Stimulated activated CD4-positive, alpha-beta T cell treated with anti-CD3 and anti-CD28 coated beads, TNF-alpha, amount 100 ng/mL, for 24 hours (primary cell): ENCODE measurements at regions not wholly inside any gene's neighbourhood (a gene's known extent, or its start where the extent isn't known, plus 50 kb on each side); places are given as distances from the start of the nearest gene placed in this dataset.
A peak's percentile ranks its signal among the peaks of the same experiment; 100 is the strongest.
"Not testable (repeated sequence)": the region's sequence is repeated elsewhere in the genome, so short reads cannot be mapped to it uniquely, and the experiment has no call there.

ENCODE experiments used
- DNase-seq, 3 experiments: peaks; one replicate each; pipeline ENCODE4 v3.0.0-alpha.2; 2020; ENCODE audit warnings: low read depth in 3 of 3

DNA sequence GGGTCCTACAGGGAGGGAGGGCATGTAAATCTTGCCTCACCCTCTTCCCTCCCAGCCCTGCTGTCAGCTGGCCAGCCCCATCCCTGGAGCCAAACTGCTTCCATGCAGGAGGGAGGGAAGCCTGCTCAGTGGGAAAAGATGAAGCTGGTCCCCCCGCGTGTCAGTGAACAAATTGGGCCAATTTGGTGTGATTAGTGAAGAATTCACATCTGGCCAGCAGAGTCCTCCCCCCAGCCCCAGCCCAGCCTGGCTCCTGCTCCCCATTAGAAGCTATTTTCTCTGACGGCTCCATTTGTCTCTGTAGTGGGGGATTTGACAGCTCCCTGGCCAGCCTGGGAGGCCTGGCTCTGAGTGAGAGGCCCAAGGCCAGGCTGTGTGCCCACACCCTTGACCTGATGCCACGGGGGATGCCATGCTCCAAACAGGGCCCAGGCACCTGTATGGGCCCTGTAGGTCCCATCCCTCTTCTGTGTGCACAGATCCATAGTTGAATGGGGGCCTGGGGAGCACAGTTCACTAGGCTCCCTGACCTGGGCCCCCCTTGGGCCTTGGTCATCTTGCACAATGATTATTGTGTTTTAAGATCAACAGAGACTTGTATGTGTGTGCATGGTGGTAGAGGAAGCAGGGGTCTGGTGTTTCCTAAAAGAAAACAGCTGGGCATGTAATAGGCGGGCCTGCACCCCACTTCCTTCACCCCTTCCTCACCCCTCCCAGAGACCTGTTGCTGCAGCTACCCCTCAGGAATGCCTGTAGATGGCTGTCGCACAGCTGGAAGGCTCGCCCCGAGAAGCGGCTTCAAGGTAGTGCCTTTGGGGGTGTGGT lies 50.7 kb upstream of the TAC4 start:
- no peak for DNase-seq

DNA sequence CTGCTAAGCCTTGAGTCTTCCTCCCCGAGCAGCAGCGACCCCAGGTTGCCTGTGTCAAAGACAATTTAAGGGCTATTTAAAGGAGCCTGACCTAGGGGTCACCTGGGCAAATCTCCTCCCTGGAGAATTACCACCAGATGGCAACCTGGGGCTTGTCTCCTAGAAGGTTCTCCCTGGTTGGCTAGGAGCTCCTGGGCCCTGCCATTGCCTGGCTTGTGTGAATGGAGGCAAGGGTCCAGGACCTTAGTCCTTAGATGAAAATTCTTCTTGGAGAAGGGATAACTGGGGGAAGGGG lies 51.3 kb upstream of the TAC4 start:
- DNase-seq: no peak

DNA sequence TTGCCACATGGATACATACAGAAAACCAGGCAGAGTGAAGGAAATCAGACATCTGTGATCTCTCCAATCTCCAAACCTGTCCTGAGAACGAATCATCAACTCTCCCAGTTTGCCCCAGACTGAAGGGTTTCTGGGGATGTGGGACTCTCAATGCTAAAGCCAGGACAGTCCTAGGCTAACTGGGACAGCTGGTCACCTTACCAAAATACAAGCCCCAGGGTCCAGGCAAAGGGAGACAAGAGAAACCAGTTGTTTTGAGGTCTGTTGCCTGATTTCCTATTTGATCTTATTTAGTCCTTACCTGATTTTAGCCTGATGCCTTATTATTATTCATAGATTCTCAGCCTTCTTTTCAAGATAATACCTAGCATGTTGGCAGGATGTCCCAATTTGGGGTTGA lies 51.7 kb upstream of the TAC4 start:
- no peak for DNase-seq

DNA sequence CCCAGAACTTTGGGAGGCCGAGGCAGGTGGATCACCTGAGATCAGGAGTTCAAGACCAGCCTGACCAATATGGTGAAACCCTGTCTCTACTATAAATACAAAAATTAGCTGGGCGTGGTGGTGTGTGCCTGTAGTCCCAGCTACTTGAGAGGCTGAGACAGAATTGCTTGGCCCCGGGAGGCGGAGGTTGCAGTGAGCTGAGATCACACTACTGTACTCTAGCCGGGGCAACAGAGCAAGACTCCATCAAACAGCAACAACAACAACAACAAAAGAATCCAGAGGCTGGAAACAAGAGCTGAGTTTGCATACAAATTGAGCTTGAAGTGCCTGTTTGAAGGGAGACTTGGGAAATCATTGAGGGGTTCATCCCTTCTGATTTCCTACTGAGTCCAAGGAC lies 52.9 kb upstream of the TAC4 start:
- DNase-seq: not testable (repeated sequence)

DNA sequence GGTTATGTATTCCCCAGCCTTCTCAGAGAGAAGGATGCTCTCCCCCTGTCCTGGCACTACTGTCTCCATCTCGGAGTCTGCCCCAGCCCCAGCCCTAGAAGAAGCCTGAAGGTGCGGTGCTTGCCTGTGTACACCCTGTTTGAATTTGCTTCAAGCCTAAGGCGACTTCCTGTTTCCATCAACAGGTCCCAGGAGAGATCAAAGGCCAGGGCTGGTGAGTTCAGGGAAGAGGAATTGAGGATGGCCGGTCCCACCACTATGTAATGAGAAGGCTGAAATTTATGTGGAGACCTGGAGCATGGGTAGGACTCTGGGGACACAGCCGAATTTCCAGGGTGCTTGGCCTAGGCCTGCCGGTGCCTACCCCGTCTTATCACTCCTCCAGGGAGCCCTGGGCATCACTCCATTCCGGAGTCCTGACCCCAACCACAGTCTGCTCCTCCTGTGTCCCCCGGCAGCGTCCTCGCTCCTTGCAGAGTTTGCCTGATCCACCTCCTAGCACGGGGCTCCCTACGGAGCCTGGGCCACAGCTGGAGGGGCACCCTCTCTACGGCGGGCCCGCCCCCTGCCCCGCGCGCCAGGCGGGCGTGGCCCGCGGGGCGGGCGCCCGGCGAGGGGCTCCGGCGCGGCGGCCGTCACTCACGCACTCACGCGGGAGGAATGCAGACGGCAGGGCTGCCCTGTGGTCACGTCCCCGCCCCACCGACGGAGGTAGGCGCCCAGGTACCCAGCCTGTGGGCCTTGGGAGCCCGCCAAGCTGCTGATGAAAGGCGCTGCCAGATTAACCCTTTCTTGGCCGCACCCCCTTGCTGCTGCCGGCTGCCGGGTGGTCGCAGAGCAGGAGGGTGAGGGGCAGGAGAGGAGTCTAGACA lies 53.8 kb upstream of the TAC4 start:
- no peak for DNase-seq

DNA sequence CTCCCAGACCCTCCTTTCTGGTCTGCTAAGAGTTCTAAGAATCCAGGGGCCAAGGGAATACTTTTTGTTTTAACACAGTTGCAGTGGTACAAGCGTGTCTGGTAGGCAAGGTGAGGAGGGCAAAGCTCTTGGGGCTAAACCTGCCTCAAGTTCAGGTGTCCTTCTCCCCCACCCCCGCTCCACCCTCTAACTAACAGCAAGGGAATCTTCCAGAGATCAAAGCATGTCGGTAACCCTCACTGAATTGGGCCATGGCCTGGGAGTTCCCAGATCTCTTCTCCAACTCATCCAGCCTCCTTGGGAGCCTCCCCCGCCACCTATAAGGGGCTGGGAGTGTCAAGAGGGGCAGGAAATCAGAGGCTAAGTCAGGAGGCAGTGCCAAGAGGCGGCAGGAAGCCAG lies 55.7 kb upstream of the TAC4 start:
- no peak for DNase-seq

DNA sequence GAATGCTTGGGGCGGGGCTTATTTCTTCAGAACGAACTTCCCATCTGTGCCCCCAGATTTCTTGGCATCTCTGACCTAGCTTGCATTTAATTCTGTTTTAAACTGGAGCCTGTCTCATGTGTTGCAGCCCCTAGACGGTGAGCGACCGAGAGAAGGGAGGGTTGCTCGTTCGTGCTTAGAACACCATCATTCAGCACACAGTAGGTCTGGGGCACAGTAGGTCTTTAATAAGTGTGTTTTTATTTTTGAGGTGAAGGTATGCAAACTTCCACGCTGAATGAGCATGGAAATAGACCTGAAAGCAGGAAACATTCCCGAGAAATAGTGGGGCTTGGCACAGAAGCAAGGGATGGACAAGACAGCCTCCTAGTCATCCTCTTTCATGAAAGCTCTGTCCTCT lies 57.0 kb upstream of the TAC4 start:
- no peak for DNase-seq

DNA sequence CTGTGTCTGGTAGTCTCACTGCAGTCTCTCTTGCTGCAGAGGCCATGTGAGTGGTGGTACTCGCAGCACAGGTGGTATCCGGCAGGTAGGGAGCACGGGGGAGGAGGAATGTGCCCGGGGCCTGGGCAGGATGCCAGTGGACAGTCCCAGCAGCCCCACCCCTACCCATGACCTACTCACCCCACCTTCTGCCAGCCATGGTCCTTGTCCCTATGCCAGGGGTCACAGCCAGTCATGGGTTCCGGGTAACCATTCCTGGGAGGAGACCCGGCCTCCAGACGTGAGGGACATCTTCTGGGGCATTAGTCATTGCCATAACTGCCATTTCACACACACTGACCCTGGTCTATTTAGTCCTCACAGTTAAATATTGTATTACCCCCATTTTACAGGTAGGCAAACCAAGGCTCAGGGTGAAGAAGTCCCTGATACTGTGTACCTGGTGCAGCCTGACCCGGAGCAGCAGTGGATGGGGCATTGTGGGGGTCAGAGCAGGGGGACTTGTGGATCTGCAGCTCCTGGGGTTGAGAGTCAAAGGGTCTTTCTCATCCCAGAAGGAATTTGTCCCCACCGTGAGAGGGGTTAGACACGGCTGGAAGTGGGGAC lies 58.8 kb upstream of the TAC4 start:
- no peak for DNase-seq

DNA sequence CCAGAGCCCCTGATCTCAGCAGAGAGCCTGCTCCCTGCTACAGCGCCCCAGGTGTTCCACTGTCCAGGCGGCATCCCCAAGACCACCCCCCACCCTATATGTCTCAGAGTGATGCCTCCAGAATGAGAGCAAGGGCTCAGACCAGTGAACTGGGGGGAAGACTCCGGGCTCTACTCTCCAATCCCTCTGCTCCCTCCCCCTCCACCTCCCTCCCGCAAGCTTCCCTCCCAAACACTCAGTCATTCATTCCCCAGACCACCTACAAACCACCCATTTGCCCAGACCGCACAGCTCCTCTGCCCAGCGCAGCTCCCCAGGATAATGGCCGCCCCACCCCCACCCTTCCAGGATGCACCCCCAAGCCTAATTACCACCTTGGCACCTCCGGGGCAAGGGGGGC lies 59.4 kb upstream of the TAC4 start:
- no peak for DNase-seq

DNA sequence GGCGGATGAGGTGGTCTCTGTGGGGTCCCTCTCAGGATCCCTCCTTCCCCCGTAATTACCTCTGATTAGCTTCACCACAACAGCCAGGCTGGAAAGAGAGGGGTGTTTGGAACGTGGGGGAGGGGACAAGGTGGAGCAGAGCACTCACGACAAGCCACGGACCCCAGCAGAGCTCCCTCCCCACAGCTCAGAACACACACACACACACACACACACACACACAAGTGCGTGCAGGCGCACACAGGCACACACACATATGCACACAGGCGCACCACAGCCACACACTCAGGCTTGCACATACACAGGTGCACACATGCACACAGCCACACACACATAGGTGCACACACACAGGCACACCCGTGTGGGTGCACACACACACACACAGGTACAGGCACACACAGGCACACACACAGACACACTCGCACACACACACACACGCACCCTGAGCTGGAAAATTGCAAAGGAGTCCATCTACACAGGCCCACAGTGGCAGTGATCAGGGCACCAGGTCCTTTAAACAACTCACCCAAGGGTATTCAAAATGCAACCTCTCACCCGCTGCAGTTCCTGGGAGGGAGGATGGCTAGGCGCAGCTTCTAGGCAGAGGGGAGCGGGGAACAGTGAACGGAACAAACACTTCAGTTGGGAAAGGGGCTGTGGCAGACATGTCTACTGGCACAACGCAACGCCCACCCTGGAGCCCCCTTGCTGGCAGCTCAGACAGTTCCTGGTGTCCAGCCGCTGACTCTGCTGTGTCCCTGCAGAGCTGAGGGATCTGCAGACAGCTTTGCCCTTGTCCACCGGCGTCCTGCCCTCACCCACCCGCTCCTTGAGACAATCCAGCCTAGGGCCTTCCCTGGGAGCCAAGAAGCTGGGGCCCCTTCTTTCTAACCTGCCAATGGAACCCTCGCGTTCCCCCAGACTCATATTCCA lies 59.9 kb upstream of the DLX4 start:
- no peak for DNase-seq

DNA sequence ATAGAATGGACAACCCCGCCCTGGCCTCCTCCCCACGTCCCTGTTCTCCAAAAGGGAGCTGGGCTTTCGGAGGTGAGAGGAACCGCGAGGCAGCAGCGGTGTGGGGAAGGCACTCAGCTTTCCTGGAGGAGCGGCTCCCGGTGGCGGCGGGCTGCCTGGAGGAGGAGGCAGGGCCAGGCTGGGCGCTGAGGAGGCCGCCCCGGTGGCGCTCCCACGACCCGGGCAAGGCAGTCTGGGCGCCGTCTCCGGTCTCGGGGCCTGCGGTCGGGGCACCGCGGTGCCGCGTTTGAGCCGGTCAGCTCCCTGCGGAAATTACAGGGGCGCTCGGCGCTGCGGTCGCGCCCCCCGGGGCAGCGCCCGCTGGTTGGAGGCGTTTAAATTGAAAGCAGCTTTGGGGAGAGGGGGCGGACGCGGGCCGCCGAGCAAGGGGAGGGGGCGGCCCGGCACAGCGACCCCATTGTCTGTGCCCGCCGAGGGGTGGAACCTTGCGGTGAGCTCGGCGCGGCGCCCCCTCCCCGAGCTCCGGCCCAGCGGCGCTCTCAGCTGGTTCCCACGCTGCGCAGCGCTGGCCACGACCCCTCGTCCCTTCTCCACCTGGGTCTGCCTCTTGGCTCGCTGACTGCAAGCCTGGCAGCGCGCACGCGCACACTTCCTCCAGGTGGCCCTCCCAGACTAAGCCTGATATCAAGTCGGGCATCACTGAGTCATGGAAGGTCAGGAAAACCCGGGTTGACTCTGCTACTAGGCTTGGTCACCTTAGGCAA lies 58.7 kb upstream of the DLX4 start:
- peak in 2 of 3 experiments; percentile 7 to 44 for DNase-seq

DNA sequence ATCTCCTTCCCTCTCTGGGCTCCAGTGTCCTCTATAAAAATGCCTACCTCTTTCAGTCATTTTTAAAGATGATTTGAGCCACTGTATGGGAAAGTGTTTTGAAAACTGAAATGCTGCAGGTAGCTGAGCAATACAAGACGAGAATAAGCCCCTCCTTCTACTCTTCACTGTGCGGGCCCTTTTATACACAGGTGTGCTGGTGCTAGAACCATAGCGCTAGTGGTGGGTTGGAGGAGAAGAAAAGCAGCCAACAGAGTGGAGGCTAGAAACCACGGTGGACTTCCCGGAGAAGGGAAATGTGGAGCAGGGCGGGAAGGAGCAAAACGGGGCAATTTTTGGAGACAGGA lies 58.2 kb upstream of the DLX4 start:
- no peak for DNase-seq

DNA sequence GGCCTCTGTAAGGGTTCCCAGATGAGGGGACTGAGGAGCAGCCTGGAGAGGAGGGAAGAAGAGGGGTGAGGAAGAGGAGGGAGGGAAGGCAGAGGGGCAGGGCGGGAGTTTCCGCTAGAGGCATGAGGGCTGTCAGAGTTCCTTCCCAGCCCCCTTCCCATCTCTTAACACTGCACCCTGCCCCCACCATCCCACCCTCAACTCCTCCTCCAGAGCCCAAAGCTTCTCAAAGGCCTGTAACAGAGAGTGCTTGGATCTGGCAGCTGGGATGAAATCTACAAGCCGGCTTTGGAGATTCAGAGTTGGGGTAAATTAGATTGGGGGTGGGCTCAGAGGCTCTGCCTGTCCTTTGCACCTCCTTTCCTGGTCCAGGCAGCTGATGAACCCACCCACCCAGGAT lies 57.3 kb upstream of the DLX4 start:
- no peak for DNase-seq

DNA sequence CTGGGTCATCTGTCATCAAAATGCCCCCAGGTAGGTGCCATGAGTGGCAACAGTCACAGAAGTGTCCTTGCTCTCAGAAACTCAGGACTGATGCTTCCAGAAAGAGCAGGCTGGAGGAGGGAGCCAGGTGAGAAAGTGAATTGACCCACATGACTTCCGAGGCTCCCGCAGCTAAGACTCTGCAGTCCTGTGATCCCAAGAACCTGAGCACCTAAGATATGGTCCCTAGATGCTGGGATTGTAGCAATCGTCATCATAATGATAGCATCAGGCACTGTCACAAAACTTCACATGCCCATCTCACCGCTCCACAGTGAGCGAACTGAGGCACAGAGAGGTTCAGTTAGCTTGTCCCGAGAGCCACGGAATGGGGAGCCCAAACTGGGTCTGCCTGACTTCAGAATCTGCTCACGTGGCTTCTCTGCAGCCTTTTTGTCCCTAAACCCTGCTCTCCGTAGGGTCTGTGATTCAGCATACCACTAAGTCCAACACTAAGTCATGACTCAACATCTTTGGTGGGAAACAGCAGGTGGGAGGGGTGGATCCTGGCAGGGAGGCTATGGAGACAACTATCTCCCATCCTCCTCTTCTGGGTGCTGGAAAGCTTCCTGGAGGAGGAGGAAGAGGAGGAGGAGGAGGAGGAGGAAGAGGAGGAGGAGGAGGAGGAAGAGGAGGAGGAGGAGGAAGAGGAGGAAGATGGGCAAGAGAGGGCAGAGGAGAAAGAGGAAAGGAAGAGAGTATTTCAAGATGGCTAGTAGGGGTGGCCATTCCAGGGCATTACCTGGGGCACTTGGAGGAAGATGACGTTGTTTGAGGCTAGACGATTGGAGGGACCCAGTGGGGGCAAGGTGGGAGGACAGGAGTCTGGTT lies 55.5 kb upstream of the DLX4 start:
- DNase-seq: no peak

DNA sequence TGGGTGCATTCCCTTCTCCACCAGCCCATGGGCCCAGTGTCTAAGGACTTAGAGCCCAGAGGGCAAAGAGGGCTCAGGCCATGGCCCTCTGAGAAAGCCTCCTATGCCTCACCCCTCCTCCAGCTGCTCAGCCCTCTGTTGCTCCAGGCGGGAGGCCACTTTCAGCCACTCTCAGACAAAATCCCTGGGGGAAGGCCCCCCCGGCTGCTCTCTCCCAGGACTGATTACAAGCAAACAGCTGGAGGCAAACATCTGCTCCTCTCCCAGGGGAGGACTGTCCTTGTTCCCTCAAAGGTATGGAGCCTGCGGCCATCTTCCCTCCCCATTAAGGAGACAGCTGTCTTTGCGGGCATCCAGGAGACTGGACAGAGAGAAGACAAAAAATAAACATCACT lies 54.9 kb upstream of the DLX4 start:
- DNase-seq: no peak

DNA sequence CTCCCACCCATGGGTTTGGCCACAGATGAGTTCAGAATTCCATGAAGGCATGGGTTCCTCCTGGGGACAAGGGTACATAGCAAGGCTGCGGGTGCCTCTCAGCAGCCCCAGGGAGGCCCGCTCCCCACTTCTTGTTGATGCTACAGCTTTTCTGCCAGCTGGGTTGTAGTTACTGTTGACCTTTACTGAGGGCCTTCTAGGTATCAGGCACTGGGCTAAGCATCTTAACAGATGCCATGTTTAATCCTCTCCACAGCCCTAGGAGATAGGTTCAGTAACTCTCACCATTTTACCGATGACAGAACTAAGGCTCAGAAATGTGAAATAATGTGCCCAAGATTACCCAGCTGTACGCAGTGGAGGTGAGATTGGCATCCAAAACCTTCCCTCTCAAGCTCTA lies 54.3 kb upstream of the DLX4 start:
- no peak for DNase-seq

DNA sequence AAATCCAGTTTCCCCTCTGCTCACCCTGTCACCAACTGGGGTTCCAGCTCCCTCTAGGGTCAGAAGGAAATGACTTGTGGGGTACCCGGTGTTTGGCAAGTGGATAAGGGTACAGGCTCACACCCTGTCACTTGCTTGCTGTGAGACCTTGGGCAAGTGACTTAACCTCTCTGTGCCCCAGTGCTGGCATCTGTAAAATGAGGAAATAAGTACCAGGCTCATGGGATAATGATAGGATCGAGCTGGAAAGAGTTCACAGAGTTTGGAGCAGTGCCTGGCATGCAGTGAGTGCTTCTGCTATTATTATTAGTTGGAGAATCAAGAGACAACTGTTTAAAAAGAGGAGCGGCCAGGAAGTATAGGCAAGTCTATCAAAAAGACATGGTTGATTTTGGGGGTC lies 53.7 kb upstream of the DLX4 start:
- no peak for DNase-seq

DNA sequence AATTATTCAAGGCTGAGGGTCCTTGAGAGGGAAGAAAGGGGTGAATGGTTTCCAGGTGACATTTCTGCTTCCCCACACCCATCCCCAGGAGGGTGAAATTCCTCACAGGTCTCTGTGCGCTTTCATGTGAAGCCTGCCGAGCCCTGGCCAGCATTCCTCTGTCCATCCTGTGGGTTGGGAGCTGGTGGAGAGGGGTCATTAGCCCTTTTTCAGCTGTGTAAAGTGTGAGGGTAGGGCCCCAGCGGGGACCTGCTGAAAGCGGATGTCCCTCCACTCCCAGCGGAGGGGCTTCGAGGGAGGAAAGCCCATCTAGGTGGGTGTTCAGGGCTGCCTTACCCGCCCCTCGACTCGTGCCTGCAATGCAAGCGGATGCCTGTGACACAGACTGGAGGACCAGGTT lies 53.3 kb upstream of the DLX4 start:
- DNase-seq: no peak

DNA sequence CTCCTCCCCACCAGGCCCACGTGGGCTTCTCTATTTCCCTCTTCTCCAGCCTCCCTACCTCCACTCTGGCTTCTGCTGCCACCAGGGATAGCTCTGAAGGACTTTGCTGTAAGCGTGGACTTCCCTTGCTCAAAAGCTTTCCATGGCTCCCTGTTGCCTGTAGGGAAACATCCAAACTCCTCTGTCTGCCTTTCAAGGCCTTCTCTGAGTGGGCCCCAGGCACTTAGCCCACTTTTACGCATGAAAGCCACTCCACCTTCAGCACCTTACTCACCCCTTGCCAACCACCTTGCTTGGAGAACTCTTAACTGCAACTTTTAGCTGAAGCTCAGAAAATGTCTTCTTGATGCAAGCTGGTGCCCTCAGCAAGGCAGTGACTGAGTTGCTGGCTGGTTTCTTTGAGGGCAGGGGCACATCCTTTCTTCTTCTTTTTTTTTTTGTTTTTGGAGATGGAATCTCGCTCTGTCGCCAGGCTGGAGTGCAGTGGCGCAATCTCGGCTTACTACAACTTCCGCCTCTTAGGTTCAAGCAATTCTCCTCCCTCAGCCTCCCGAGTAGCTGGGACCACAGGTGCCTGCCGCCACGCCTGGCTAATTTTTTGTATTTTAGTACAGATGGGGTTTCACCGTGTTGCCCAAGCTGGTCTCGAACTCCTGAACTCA lies 52.0 kb upstream of the DLX4 start:
- DNase-seq: no peak

DNA sequence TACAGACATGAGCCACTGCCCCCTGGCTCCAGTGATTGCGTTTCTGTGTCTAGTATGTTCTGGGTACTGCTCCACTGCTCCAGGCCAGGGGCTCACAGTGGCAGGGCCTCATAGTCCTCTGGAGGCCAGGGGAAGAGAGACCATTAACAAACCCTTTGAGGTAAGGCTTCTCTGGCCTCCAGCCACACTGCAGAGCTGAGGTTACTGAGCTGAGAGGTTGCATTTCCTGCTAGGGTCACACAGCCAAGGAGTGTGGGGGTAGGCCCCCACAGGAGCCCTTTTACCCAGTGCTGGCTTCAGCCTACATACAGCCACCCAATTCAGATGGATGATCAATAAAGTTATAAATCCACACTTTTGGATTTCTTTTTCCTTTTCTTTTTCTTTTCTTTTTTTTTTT lies 50.4 kb upstream of the DLX4 start:
- DNase-seq: no peak
